ENCODE measurements at regions not wholly inside any gene's neighbourhood (a gene's known extent, or its start where the extent isn't known, plus 50 kb on each side); places are given as distances from the start of the nearest gene placed in this dataset.

- no peak for DNase-seq (ENCODE audit: low read depth, low spot score)
Measured at GRCh38 chr3:64318668-64319271, 93.5 kb upstream of the PRICKLE2 start.

- peak; percentile 91 for DNase-seq (ENCODE audit: low read depth, low spot score)
Measured at GRCh38 chr3:64318001-64318400, 92.7 kb upstream of the PRICKLE2 start.

- no peak for DNase-seq (ENCODE audit: low read depth, low spot score)
Measured at GRCh38 chr3:64316971-64317370, 91.7 kb upstream of the PRICKLE2 start.

- DNase-seq (ENCODE audit: low read depth, low spot score) = peak; percentile 44
Measured at GRCh38 chr3:64311424-64312061, 86.3 kb upstream of the PRICKLE2 start.

GRCh38 chr3:64308931-64309330 lies 83.7 kb upstream of the PRICKLE2 start:
- DNase-seq (ENCODE audit: low read depth, low spot score) = no peak

GRCh38 chr3:64306745-64307144 lies 81.5 kb upstream of the PRICKLE2 start:
- peak; percentile 30 for DNase-seq (ENCODE audit: low read depth, low spot score)

GRCh38 chr3:64305731-64306130 lies 80.5 kb upstream of the PRICKLE2 start:
- no peak for DNase-seq (ENCODE audit: low read depth, low spot score)

GRCh38 chr3:64304828-64305410 lies 79.7 kb upstream of the PRICKLE2 start:
- DNase-seq (ENCODE audit: low read depth, low spot score) = no peak

GRCh38 chr3:64303881-64304280 lies 78.6 kb upstream of the PRICKLE2 start:
- no peak for DNase-seq (ENCODE audit: low read depth, low spot score)

- DNase-seq (ENCODE audit: low read depth, low spot score) = no peak
Measured at GRCh38 chr3:64303401-64303800, 78.1 kb upstream of the PRICKLE2 start.

- no peak for DNase-seq (ENCODE audit: low read depth, low spot score)
Measured at GRCh38 chr3:64301476-64301875, 76.2 kb upstream of the PRICKLE2 start.

- peak; percentile 58 for DNase-seq (ENCODE audit: low read depth, low spot score)
Measured at GRCh38 chr3:64300790-64301423, 75.6 kb upstream of the PRICKLE2 start.

GRCh38 chr3:64299206-64299605 lies 73.9 kb upstream of the PRICKLE2 start:
- DNase-seq (ENCODE audit: low read depth, low spot score) = no peak

- no peak for DNase-seq (ENCODE audit: low read depth, low spot score)
Measured at GRCh38 chr3:64297563-64297962, 72.3 kb upstream of the PRICKLE2 start.

GRCh38 chr3:64295594-64295993 lies 70.3 kb upstream of the PRICKLE2 start:
- peak; percentile 91 for DNase-seq (ENCODE audit: low read depth, low spot score)

- DNase-seq (ENCODE audit: low read depth, low spot score) = no peak
Measured at GRCh38 chr3:64294771-64295170, 69.5 kb upstream of the PRICKLE2 start.

- no peak for DNase-seq (ENCODE audit: low read depth, low spot score)
Measured at GRCh38 chr3:64293121-64293520, 67.9 kb upstream of the PRICKLE2 start.

- DNase-seq (ENCODE audit: low read depth, low spot score) = peak; percentile 31
Measured at GRCh38 chr3:64291956-64292355, 66.7 kb upstream of the PRICKLE2 start.

GRCh38 chr3:64291345-64291744 lies 66.1 kb upstream of the PRICKLE2 start:
- DNase-seq (ENCODE audit: low read depth, low spot score) = peak; percentile 68

- DNase-seq (ENCODE audit: low read depth, low spot score) = no peak
Measured at GRCh38 chr3:64290864-64291263, 65.6 kb upstream of the PRICKLE2 start.

- no peak for DNase-seq (ENCODE audit: low read depth, low spot score)
Measured at GRCh38 chr3:64290161-64290560, 64.9 kb upstream of the PRICKLE2 start.

GRCh38 chr3:64289622-64290021 lies 64.4 kb upstream of the PRICKLE2 start:
- no peak for DNase-seq (ENCODE audit: low read depth, low spot score)

GRCh38 chr3:64278625-64279024 lies 53.4 kb upstream of the PRICKLE2 start:
- peak; percentile 50 for DNase-seq (ENCODE audit: low read depth, low spot score)

Data from astrocyte of the hippocampus (primary cell).